ENCODE measurements at regions not wholly inside any gene's neighbourhood (a gene's known extent, or its start where the extent isn't known, plus 50 kb on each side); places are given as distances from the start of the nearest gene placed in this dataset.

DNA sequence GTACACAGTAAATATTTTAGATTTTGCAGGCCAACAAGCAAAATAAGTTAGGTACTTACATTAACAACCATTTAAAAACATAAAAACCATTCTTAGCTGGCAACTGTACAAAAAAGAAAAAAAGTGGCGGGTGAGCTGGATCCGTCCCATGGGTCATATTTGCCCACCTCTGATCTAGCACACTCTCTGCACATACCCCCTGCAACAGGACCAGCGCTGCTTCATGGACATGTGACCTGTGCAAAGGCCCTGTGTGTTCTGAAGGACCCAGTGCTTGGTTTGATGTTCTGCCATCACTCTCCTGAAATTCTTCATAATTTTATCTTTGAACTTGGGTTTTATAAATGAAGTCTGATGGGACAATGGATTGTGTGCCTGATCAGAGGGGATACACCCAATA, 72.5 kb upstream of the ACAN start:
- H3K36me3 ChIP-seq (ENCODE audit: control insufficient read depth, insufficient read depth, low read length) = no peaks in the 10 kb centered on the region
- H3K4me1 Mint-ChIP-seq = peaks cover 5% of the 10 kb centered on the region
- H3K9me3 Mint-ChIP-seq = peaks cover 9% of the 10 kb centered on the region
- WGBS, 2 experiments (ENCODE audit: insufficient coverage in 1 of 2, insufficient read length in 1 of 2) = 99% methylated on average over 3 of the region's 3 CpGs; no CpG with 5 or more reads in 1 of the 2 experiments
- no peak overlapping the region for H3K9ac ChIP-seq (ENCODE audit: extremely low read depth, low read length, poor library complexity, severe bottlenecking)
- peaks cover 12% of the 10 kb centered on the region for H3K27me3 Mint-ChIP-seq (ENCODE audit: insufficient read depth)
- H3K9me3 ChIP-seq (ENCODE audit: control insufficient read depth, low read length) = peaks cover 3% of the 10 kb centered on the region
- no peak overlapping the region for H3K4me3 ChIP-seq (ENCODE audit: low read length)
- no peaks in the 10 kb centered on the region for H3K27me3 ChIP-seq (ENCODE audit: control insufficient read depth, insufficient read depth, low read length, poor library complexity, severe bottlenecking)
- TF ChIP-seq CTCF (conservative IDR thresholded peaks at IDR 0.05) = no peak
- no peak overlapping the region for H3K27ac Mint-ChIP-seq
- H3K4me1 ChIP-seq (ENCODE audit: control insufficient read depth, insufficient read depth, low read length) = peaks cover 4% of the 10 kb centered on the region
- DNase-seq = no peak
- H3K4me3 Mint-ChIP-seq = no peak overlapping the region
- H3K36me3 Mint-ChIP-seq (ENCODE audit: low read depth) = no peaks in the 10 kb centered on the region
- H3K27ac ChIP-seq (ENCODE audit: low read depth, low read length) = no peak overlapping the region

DNA sequence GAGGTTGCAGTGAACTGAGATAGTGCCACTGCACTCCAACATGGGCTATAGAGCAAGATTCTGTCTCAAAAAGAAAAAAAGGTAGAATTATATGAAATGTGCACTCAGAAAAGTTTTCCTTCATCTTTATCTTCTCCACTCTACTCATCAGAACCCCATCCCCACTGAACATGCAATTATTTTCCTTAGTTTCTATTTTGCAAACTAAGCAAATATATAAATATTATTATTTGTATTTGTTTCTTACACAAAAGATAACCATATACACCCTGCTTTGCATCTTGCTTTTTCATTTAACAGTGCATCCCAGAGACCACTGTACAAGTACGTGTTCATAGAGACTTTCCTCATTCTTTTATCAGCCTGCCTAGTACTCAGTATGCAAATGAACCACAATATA, 68.0 kb upstream of the ACAN start:
- no peak overlapping the region for H3K4me3 Mint-ChIP-seq
- Histone ChIP-seq H3K9me3 (ENCODE audit: control insufficient read depth, low read length) (peaks cover 3% of the 10 kb centered on the region), H3K27me3 (ENCODE audit: control insufficient read depth, insufficient read depth, low read length, poor library complexity, severe bottlenecking) (no peaks in the 10 kb centered on the region), H3K27ac (ENCODE audit: low read depth, low read length) (no peak overlapping the region), H3K9ac (ENCODE audit: extremely low read depth, low read length, poor library complexity, severe bottlenecking) (no peak overlapping the region), H3K36me3 (ENCODE audit: control insufficient read depth, insufficient read depth, low read length) (no peaks in the 10 kb centered on the region), H3K4me1 (ENCODE audit: control insufficient read depth, insufficient read depth, low read length) (peaks cover 11% of the 10 kb centered on the region), H3K4me3 (ENCODE audit: low read length) (peak overlapping the region; percentile 66)
- H3K4me1 Mint-ChIP-seq = peaks cover 12% of the 10 kb centered on the region
- DNase-seq = no peak
- H3K9me3 Mint-ChIP-seq = peaks cover 15% of the 10 kb centered on the region
- 86 to 100% methylated on average over 1 of the region's 1 CpG for WGBS, 2 experiments (ENCODE audit: insufficient coverage in 1 of 2, insufficient read length in 1 of 2)
- TF ChIP-seq CTCF (conservative IDR thresholded peaks at IDR 0.05) = no peak
- H3K27ac Mint-ChIP-seq = no peak overlapping the region
- H3K27me3 Mint-ChIP-seq (ENCODE audit: insufficient read depth) = peaks cover 13% of the 10 kb centered on the region
- no peaks in the 10 kb centered on the region for H3K36me3 Mint-ChIP-seq (ENCODE audit: low read depth)

- H3K36me3 ChIP-seq (ENCODE audit: control insufficient read depth, insufficient read depth, low read length) = no peaks in the 10 kb centered on the region
- H3K9me3 ChIP-seq (ENCODE audit: control insufficient read depth, low read length) = peaks cover 3% of the 10 kb centered on the region
- peak; percentile 65 for DNase-seq
- Mint-ChIP-seq H3K9me3 (peaks cover 15% of the 10 kb centered on the region), H3K4me1 (peaks cover 12% of the 10 kb centered on the region), H3K36me3 (ENCODE audit: low read depth) (no peaks in the 10 kb centered on the region), H3K27me3 (ENCODE audit: insufficient read depth) (peaks cover 16% of the 10 kb centered on the region), H3K27ac (peak overlapping the region; percentile 7), H3K4me3 (no peak overlapping the region)
- no peak overlapping the region for H3K4me3 ChIP-seq (ENCODE audit: low read length)
- 47 to 67% methylated on average over 1 of the region's 1 CpG for WGBS, 2 experiments (ENCODE audit: insufficient coverage in 1 of 2, insufficient read length in 1 of 2)
- TF ChIP-seq CTCF (conservative IDR thresholded peaks at IDR 0.05) = no peak
- H3K27ac ChIP-seq (ENCODE audit: low read depth, low read length) = no peak overlapping the region
- H3K4me1 ChIP-seq (ENCODE audit: control insufficient read depth, insufficient read depth, low read length) = peaks cover 11% of the 10 kb centered on the region
- H3K9ac ChIP-seq (ENCODE audit: extremely low read depth, low read length, poor library complexity, severe bottlenecking) = no peak overlapping the region
- no peaks in the 10 kb centered on the region for H3K27me3 ChIP-seq (ENCODE audit: control insufficient read depth, insufficient read depth, low read length, poor library complexity, severe bottlenecking)
These were observed 67.0 kb upstream of the ACAN start for GRCh38 chr15:88736204-88736603.
